Right lobe of liver (tissue), 4 donors: ENCODE measurements at regions not wholly inside any gene's neighbourhood (a gene's known extent, or its start where the extent isn't known, plus 50 kb on each side); places are given as distances from the start of the nearest gene placed in this dataset.

Experiments
- CTCF ChIP-seq, 4 donors: fragments of 200-600 bp in 3 of 4; fragments of 450-650 bp in 1 of 4; IDR thresholded peaks; one replicate each; pipeline versions ENCODE4 v1.5.1 to v1.8.0; 2016 to 2022; ENCODE audit warnings: antibody characterized with exemption in 4 of 4, mild to moderate bottlenecking in 2 of 4
- POLR2A ChIP-seq: fragments of 450-650 bp; IDR thresholded peaks from one replicate; pipeline ENCODE4 v1.6.1; 2017; ENCODE audit warnings: antibody characterized with exemption, mild to moderate bottlenecking
- donor health status: DM: no; HTN: no; CAD: no.
- donor health status: DM: no; HTN: no; CAD: no.
- donor health status: DM: no; HTN: yes; CAD: no.

GRCh38 chr12:66831495-66831894, 152.6 kb upstream of the GRIP1 start:
- no peak for TF ChIP-seq CTCF (IDR thresholded peaks at IDR 0.05)
- TF ChIP-seq POLR2A, result no peak
